ENCODE measurements at regions not wholly inside any gene's neighbourhood (a gene's known extent, or its start where the extent isn't known, plus 50 kb on each side); places are given as distances from the start of the nearest gene placed in this dataset.
"Not testable (repeated sequence)": the region's sequence is repeated elsewhere in the genome, so short reads cannot be mapped to it uniquely, and the experiment has no call there.

- H3K27ac ChIP-seq (ENCODE audit: low read depth, low read length) = no peak overlapping the region
- no peaks in the 10 kb centered on the region for H3K9me3 ChIP-seq (ENCODE audit: control insufficient read depth, insufficient read depth, low read length)
- H3K4me3 ChIP-seq (ENCODE audit: low read depth, low read length) = no peak overlapping the region
- no peak for DNase-seq (ENCODE audit: low read depth, low spot score)
- ChIA-PET CTCF (interaction anchor here (0.6 to 1.7 kb wide), 2 partner anchors 17 to 254 kb away, joined by 3 to 15 read pairs; no protein-coding TSS in a partner anchor), POLR2A (no interaction called here)
- TF ChIP-seq CTCF (IDR thresholded peaks at IDR 0.05; ENCODE audit: low read depth, low read length) = no peak
- H3K27me3 ChIP-seq (ENCODE audit: control insufficient read depth, insufficient read depth, low read length) = peaks cover 3% of the 10 kb centered on the region
Measured at GRCh38 chr6:20274137-20274536, 61.9 kb upstream of the MBOAT1 start.

GRCh38 chr6:20275837-20276236, 63.6 kb upstream of the MBOAT1 start:
- CTCF ChIA-PET = interaction anchor here (1.0 to 1.7 kb wide), 2 partner anchors 15 to 184 kb away, joined by 3 read pairs; no protein-coding TSS in a partner anchor
- H3K27ac ChIP-seq (ENCODE audit: low read depth, low read length); H3K4me3 ChIP-seq (ENCODE audit: low read depth, low read length); DNase-seq (ENCODE audit: low read depth, low spot score); POLR2A ChIA-PET; H3K9me3 ChIP-seq (ENCODE audit: control insufficient read depth, insufficient read depth, low read length); H3K27me3 ChIP-seq (ENCODE audit: control insufficient read depth, insufficient read depth, low read length): not testable (repeated sequence)

GRCh38 chr6:20277724-20278123, 65.5 kb upstream of the MBOAT1 start:
- CTCF ChIA-PET; H3K4me3 ChIP-seq (ENCODE audit: low read depth, low read length); H3K9me3 ChIP-seq (ENCODE audit: control insufficient read depth, insufficient read depth, low read length); H3K27ac ChIP-seq (ENCODE audit: low read depth, low read length); POLR2A ChIA-PET; H3K27me3 ChIP-seq (ENCODE audit: control insufficient read depth, insufficient read depth, low read length); DNase-seq (ENCODE audit: low read depth, low spot score): not testable (repeated sequence)

- ChIA-PET CTCF (interaction anchor here (1.1 to 1.4 kb wide), 2 partner anchors 11 to 13 kb away, joined by 3 read pairs; no protein-coding TSS in a partner anchor), POLR2A (no interaction called here)
- no peak for TF ChIP-seq CTCF (IDR thresholded peaks at IDR 0.05; ENCODE audit: low read depth, low read length)
- Histone ChIP-seq H3K9me3 (ENCODE audit: control insufficient read depth, insufficient read depth, low read length) (no peaks in the 10 kb centered on the region), H3K4me3 (ENCODE audit: low read depth, low read length) (no peak overlapping the region), H3K27me3 (ENCODE audit: control insufficient read depth, insufficient read depth, low read length) (peaks cover 3% of the 10 kb centered on the region), H3K27ac (ENCODE audit: low read depth, low read length) (no peak overlapping the region)
- no peak for DNase-seq (ENCODE audit: low read depth, low spot score)
Measured at GRCh38 chr6:20279051-20279450, 66.8 kb upstream of the MBOAT1 start.

- TF ChIP-seq CTCF (IDR thresholded peaks at IDR 0.05; ENCODE audit: low read depth, low read length) = no peak
- no peak for DNase-seq (ENCODE audit: low read depth, low spot score)
- Histone ChIP-seq H3K9me3 (ENCODE audit: control insufficient read depth, insufficient read depth, low read length) (no peaks in the 10 kb centered on the region), H3K4me3 (ENCODE audit: low read depth, low read length) (no peak overlapping the region), H3K27ac (ENCODE audit: low read depth, low read length) (no peak overlapping the region), H3K27me3 (ENCODE audit: control insufficient read depth, insufficient read depth, low read length) (peaks cover 3% of the 10 kb centered on the region)
- ChIA-PET CTCF (interaction anchor here (1.1 to 1.4 kb wide), 2 partner anchors 11 to 13 kb away, joined by 3 read pairs; no protein-coding TSS in a partner anchor), POLR2A (interaction anchor here (0.5 kb wide), 1 partner anchor 741 kb away, joined by 3 read pairs; no protein-coding TSS in a partner anchor)
Measured at GRCh38 chr6:20279608-20280287, 67.5 kb upstream of the MBOAT1 start.

GRCh38 chr6:20280288-20280621, 68.0 kb upstream of the MBOAT1 start:
- no peak for TF ChIP-seq CTCF (IDR thresholded peaks at IDR 0.05; ENCODE audit: low read depth, low read length)
- peaks cover 3% of the 10 kb centered on the region for H3K27me3 ChIP-seq (ENCODE audit: control insufficient read depth, insufficient read depth, low read length)
- DNase-seq (ENCODE audit: low read depth, low spot score) = no peak
- ChIA-PET CTCF (interaction anchor here (0.6 kb wide), 1 partner anchor 248 kb away, joined by 8 read pairs; no protein-coding TSS in a partner anchor), POLR2A (interaction anchor here (0.5 kb wide), 1 partner anchor 741 kb away, joined by 3 read pairs; no protein-coding TSS in a partner anchor)
- H3K4me3 ChIP-seq (ENCODE audit: low read depth, low read length) = no peak overlapping the region
- no peaks in the 10 kb centered on the region for H3K9me3 ChIP-seq (ENCODE audit: control insufficient read depth, insufficient read depth, low read length)
- H3K27ac ChIP-seq (ENCODE audit: low read depth, low read length) = no peak overlapping the region

Measured in AG04450 (cell line).